Breast epithelium (tissue), 3 donors: ENCODE measurements at regions not wholly inside any gene's neighbourhood (a gene's known extent, or its start where the extent isn't known, plus 50 kb on each side); places are given as distances from the start of the nearest gene placed in this dataset.

Experiments used
- POLR2A ChIP-seq: fragments of 450-650 bp; IDR thresholded peaks from one replicate; pipeline ENCODE4 v1.6.1; 2016; ENCODE audit warnings: antibody characterized with exemption, mild to moderate bottlenecking, moderate library complexity
- POLR2AphosphoS5 ChIP-seq, 3 donors: sonication (generic); formaldehyde crosslinking; IDR thresholded peaks; one replicate each; pipeline ENCODE4 v1.6.1; 2017; ENCODE audit warnings: antibody characterized with exemption in 3 of 3
- TF ChIP-seq, protein P1 (sequence below), 3 donors: fragments of 450-650 bp; IDR thresholded peaks; one replicate each; pipeline ENCODE4 v1.5.1; 2016 to 2017; ENCODE audit warnings: antibody characterized with exemption in 3 of 3, mild to moderate bottlenecking in 3 of 3, moderate library complexity in 3 of 3

DNA sequence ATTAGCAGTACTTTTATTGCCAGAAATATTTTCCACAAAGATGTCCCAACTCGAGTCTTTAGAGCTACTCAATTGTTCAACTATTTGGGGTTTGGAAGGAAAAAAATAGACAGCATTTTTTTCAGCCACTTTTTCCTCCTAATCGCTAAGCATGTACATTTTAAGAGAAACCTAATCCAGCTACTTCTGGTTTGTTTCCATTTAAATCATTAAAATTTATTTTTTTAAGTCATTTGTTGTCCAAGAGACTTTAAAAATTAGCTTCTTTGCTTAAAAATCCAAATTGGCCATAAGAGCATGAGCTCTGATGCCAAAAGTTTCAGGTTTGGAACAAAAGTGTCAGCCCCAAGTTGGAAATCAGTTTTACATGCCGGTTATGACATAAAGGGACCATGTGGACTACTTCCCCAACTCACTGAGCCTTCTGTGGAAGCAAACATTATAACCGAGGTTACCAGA, 186.3 kb upstream of the INTU start:
- no peak for TF ChIP-seq POLR2A
- TF ChIP-seq, protein P1, sequence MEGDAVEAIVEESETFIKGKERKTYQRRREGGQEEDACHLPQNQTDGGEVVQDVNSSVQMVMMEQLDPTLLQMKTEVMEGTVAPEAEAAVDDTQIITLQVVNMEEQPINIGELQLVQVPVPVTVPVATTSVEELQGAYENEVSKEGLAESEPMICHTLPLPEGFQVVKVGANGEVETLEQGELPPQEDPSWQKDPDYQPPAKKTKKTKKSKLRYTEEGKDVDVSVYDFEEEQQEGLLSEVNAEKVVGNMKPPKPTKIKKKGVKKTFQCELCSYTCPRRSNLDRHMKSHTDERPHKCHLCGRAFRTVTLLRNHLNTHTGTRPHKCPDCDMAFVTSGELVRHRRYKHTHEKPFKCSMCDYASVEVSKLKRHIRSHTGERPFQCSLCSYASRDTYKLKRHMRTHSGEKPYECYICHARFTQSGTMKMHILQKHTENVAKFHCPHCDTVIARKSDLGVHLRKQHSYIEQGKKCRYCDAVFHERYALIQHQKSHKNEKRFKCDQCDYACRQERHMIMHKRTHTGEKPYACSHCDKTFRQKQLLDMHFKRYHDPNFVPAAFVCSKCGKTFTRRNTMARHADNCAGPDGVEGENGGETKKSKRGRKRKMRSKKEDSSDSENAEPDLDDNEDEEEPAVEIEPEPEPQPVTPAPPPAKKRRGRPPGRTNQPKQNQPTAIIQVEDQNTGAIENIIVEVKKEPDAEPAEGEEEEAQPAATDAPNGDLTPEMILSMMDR (IDR thresholded peaks at IDR 0.05), result no peak
- TF ChIP-seq POLR2AphosphoS5 (IDR thresholded peaks at IDR 0.05), result no peak
